ENCODE measurements at regions not wholly inside any gene's neighbourhood (a gene's known extent, or its start where the extent isn't known, plus 50 kb on each side); places are given as distances from the start of the nearest gene placed in this dataset.

GRCh38 chr10:105872665-105873064 lies 1231.6 kb downstream of the SORCS3 start:
- TF ChIP-seq, protein P1, sequence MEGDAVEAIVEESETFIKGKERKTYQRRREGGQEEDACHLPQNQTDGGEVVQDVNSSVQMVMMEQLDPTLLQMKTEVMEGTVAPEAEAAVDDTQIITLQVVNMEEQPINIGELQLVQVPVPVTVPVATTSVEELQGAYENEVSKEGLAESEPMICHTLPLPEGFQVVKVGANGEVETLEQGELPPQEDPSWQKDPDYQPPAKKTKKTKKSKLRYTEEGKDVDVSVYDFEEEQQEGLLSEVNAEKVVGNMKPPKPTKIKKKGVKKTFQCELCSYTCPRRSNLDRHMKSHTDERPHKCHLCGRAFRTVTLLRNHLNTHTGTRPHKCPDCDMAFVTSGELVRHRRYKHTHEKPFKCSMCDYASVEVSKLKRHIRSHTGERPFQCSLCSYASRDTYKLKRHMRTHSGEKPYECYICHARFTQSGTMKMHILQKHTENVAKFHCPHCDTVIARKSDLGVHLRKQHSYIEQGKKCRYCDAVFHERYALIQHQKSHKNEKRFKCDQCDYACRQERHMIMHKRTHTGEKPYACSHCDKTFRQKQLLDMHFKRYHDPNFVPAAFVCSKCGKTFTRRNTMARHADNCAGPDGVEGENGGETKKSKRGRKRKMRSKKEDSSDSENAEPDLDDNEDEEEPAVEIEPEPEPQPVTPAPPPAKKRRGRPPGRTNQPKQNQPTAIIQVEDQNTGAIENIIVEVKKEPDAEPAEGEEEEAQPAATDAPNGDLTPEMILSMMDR (IDR thresholded peaks at IDR 0.05), result no peak
- no peak for TF ChIP-seq POLR2A (IDR thresholded peaks at IDR 0.05)

Measured in right lobe of liver (tissue), 4 donors.